Activated CD8-positive, alpha-beta T cell treated with anti-CD3 and anti-CD28 coated beads, Interleukin-2, amount 10 ng/mL, durations not matched to agents 7 days and 5 days (primary cell): ENCODE measurements at regions not wholly inside any gene's neighbourhood (a gene's known extent, or its start where the extent isn't known, plus 50 kb on each side); places are given as distances from the start of the nearest gene placed in this dataset.

Source experiments
- ATAC-seq: fragments of 150-1000 bp; cut with Tn5 transposase; one replicate; pipeline ENCODE4 v1.10.0; 2021; ENCODE audit warnings: moderate library complexity
- CTCF ChIA-PET: fragments of 350-600 bp; sonication (Branson Sonifier 250); formaldehyde crosslinking; loops from one replicate; lab custom pipeline; 2021; ENCODE audit warnings: antibody characterized with exemption; lab: Charles Lee
- POLR2A ChIA-PET: fragments of 350-600 bp; sonication (Branson Sonifier 250); formaldehyde crosslinking; loops from one replicate; lab custom pipeline; 2021; ENCODE audit warnings: antibody characterized with exemption; lab: Charles Lee
- DNase-seq: peaks from one replicate; pipeline ENCODE4 v3.0.0-alpha.2; 2020
- H3K27ac Mint-ChIP-seq: one replicate; pipeline ENCODE4 v1.8.0; 2021; ENCODE audit warnings: mild to moderate bottlenecking, mixed read lengths
- H3K27me3 Mint-ChIP-seq: one replicate; pipeline ENCODE4 v1.8.0; 2021; ENCODE audit warnings: low read depth, mixed read lengths
- H3K36me3 Mint-ChIP-seq: one replicate; pipeline ENCODE4 v1.8.0; 2021; ENCODE audit warnings: low read depth, mixed read lengths
- H3K4me1 Mint-ChIP-seq: one replicate; pipeline ENCODE4 v1.8.0; 2021; ENCODE audit warnings: low read depth, mixed read lengths
- H3K4me3 Mint-ChIP-seq: one replicate; pipeline ENCODE4 v1.8.0; 2021; ENCODE audit warnings: mild to moderate bottlenecking, mixed read lengths
- H3K9me3 Mint-ChIP-seq: one replicate; pipeline ENCODE4 v1.8.0; 2022; ENCODE audit warnings: mixed read lengths; ENCODE audit not compliant: insufficient read depth

GRCh38 chr4:111961809-111962208 is 183.4 kb upstream of the FAM241A start:
- Mint-ChIP-seq H3K27ac (no peak overlapping the region), H3K36me3 (no peaks in the 10 kb centered on the region), H3K9me3 (no peaks in the 10 kb centered on the region), H3K27me3 (no peaks in the 10 kb centered on the region), H3K4me1 (no peaks in the 10 kb centered on the region), H3K4me3 (no peak overlapping the region)
- ChIA-PET POLR2A (no interaction called here), CTCF (no interaction called here)
- ATAC-seq (no peak), DNase-seq (no peak)

GRCh38 chr4:111963158-111963700 is 182.0 kb upstream of the FAM241A start:
- ATAC-seq, result no peak
- no peak overlapping the region for H3K27ac Mint-ChIP-seq
- H3K4me3 Mint-ChIP-seq, result no peak overlapping the region

GRCh38 chr4:111977419-111977965 is 167.8 kb upstream of the FAM241A start:
- no peak for DNase-seq
- no peaks in the 10 kb centered on the region for H3K4me1 Mint-ChIP-seq
- H3K27ac Mint-ChIP-seq, result no peak overlapping the region
- H3K4me3 Mint-ChIP-seq, result no peak overlapping the region
- no peaks in the 10 kb centered on the region for H3K27me3 Mint-ChIP-seq
- no peak for ATAC-seq
- no peaks in the 10 kb centered on the region for H3K36me3 Mint-ChIP-seq
- CTCF ChIA-PET, result no interaction called here
- POLR2A ChIA-PET, result no interaction called here
- H3K9me3 Mint-ChIP-seq, result peaks cover 3% of the 10 kb centered on the region

More at GRCh38 chr4:111963158-111963700, 182.0 kb upstream of the FAM241A start:
- Mint-ChIP-seq H3K4me1 (no peaks in the 10 kb centered on the region), H3K9me3 (no peaks in the 10 kb centered on the region), H3K27me3 (no peaks in the 10 kb centered on the region), H3K36me3 (no peaks in the 10 kb centered on the region)
- DNase-seq, result no peak
- POLR2A ChIA-PET, result no interaction called here
- CTCF ChIA-PET, result no interaction called here

- DNase-seq, result no peak
- ChIA-PET CTCF (no interaction called here), POLR2A (no interaction called here)
- no peaks in the 10 kb centered on the region for H3K4me1 Mint-ChIP-seq
- no peak for ATAC-seq
- peaks cover 4% of the 10 kb centered on the region for H3K27me3 Mint-ChIP-seq
- H3K36me3 Mint-ChIP-seq, result no peaks in the 10 kb centered on the region
- H3K9me3 Mint-ChIP-seq, result peaks cover 3% of the 10 kb centered on the region
- no peak overlapping the region for H3K27ac Mint-ChIP-seq
- no peak overlapping the region for H3K4me3 Mint-ChIP-seq
These were observed 165.3 kb upstream of the FAM241A start for GRCh38 chr4:111979921-111980320.

- H3K27me3 Mint-ChIP-seq, result peaks cover 12% of the 10 kb centered on the region
- H3K36me3 Mint-ChIP-seq, result no peaks in the 10 kb centered on the region
- H3K27ac Mint-ChIP-seq, result no peak overlapping the region
- ATAC-seq (no peak), DNase-seq (no peak)
- ChIA-PET POLR2A (no interaction called here), CTCF (no interaction called here)
- no peaks in the 10 kb centered on the region for H3K9me3 Mint-ChIP-seq
- H3K4me3 Mint-ChIP-seq, result no peak overlapping the region
- H3K4me1 Mint-ChIP-seq, result no peaks in the 10 kb centered on the region
These were observed 163.2 kb upstream of the FAM241A start for GRCh38 chr4:111982089-111982488.

GRCh38 chr4:111984169-111984819 is 161.0 kb upstream of the FAM241A start:
- ATAC-seq, result no peak
- peaks cover 12% of the 10 kb centered on the region for H3K27me3 Mint-ChIP-seq
- H3K4me3 Mint-ChIP-seq, result no peak overlapping the region
- POLR2A ChIA-PET, result no interaction called here
- no peaks in the 10 kb centered on the region for H3K36me3 Mint-ChIP-seq
- H3K4me1 Mint-ChIP-seq, result no peaks in the 10 kb centered on the region
- no peaks in the 10 kb centered on the region for H3K9me3 Mint-ChIP-seq
- DNase-seq, result no peak
- CTCF ChIA-PET, result no interaction called here
- H3K27ac Mint-ChIP-seq, result no peak overlapping the region

- Mint-ChIP-seq H3K4me3 (no peak overlapping the region), H3K9me3 (no peaks in the 10 kb centered on the region), H3K27ac (no peak overlapping the region), H3K36me3 (no peaks in the 10 kb centered on the region), H3K27me3 (peaks cover 12% of the 10 kb centered on the region), H3K4me1 (no peaks in the 10 kb centered on the region)
- CTCF ChIA-PET, result no interaction called here
- ATAC-seq, result no peak
- DNase-seq, result no peak
- POLR2A ChIA-PET, result no interaction called here
These were observed 159.8 kb upstream of the FAM241A start for GRCh38 chr4:111985426-111985825.

- DNase-seq (no peak), ATAC-seq (no peak)
- no peaks in the 10 kb centered on the region for H3K4me1 Mint-ChIP-seq
- POLR2A ChIA-PET, result no interaction called here
- H3K27ac Mint-ChIP-seq, result no peak overlapping the region
- H3K27me3 Mint-ChIP-seq, result peaks cover 12% of the 10 kb centered on the region
- H3K36me3 Mint-ChIP-seq, result no peaks in the 10 kb centered on the region
- no peaks in the 10 kb centered on the region for H3K9me3 Mint-ChIP-seq
- CTCF ChIA-PET, result no interaction called here
- H3K4me3 Mint-ChIP-seq, result no peak overlapping the region
These were observed 159.2 kb upstream of the FAM241A start for GRCh38 chr4:111986095-111986494.

GRCh38 chr4:111988514-111988913 is 156.7 kb upstream of the FAM241A start:
- Mint-ChIP-seq H3K4me1 (no peaks in the 10 kb centered on the region), H3K27ac (no peak overlapping the region), H3K36me3 (no peaks in the 10 kb centered on the region), H3K9me3 (no peaks in the 10 kb centered on the region), H3K4me3 (no peak overlapping the region), H3K27me3 (peaks cover 18% of the 10 kb centered on the region)
- no peak for ATAC-seq
- ChIA-PET POLR2A (no interaction called here), CTCF (no interaction called here)
- no peak for DNase-seq

- Mint-ChIP-seq H3K4me1 (no peaks in the 10 kb centered on the region), H3K9me3 (no peaks in the 10 kb centered on the region), H3K27me3 (peaks cover 15% of the 10 kb centered on the region), H3K27ac (no peak overlapping the region), H3K36me3 (no peaks in the 10 kb centered on the region), H3K4me3 (no peak overlapping the region)
- POLR2A ChIA-PET, result no interaction called here
- ATAC-seq (no peak), DNase-seq (no peak)
- CTCF ChIA-PET, result no interaction called here
These were observed 155.4 kb upstream of the FAM241A start for GRCh38 chr4:111989817-111990216.

GRCh38 chr4:111991163-111991562 is 154.1 kb upstream of the FAM241A start:
- H3K4me3 Mint-ChIP-seq, result no peak overlapping the region
- H3K36me3 Mint-ChIP-seq, result no peaks in the 10 kb centered on the region
- POLR2A ChIA-PET, result no interaction called here
- ATAC-seq (no peak), DNase-seq (no peak)
- H3K27me3 Mint-ChIP-seq, result peaks cover 10% of the 10 kb centered on the region
- CTCF ChIA-PET, result no interaction called here
- no peak overlapping the region for H3K27ac Mint-ChIP-seq
- H3K9me3 Mint-ChIP-seq, result no peaks in the 10 kb centered on the region
- no peaks in the 10 kb centered on the region for H3K4me1 Mint-ChIP-seq

- DNase-seq (no peak), ATAC-seq (no peak)
- ChIA-PET CTCF (no interaction called here), POLR2A (no interaction called here)
- Mint-ChIP-seq H3K4me3 (no peak overlapping the region), H3K36me3 (no peaks in the 10 kb centered on the region), H3K27ac (no peak overlapping the region), H3K9me3 (no peaks in the 10 kb centered on the region), H3K27me3 (peaks cover 5% of the 10 kb centered on the region), H3K4me1 (no peaks in the 10 kb centered on the region)
These were observed 153.5 kb upstream of the FAM241A start for GRCh38 chr4:111991797-111992196.
